Activated CD8-positive, alpha-beta T cell treated with anti-CD3 and anti-CD28 coated beads, Interleukin-2, amount 10 ng/mL, durations not matched to agents 7 days and 5 days (primary cell): ENCODE measurements at regions not wholly inside any gene's neighbourhood (a gene's known extent, or its start where the extent isn't known, plus 50 kb on each side); places are given as distances from the start of the nearest gene placed in this dataset.
A peak's percentile ranks its signal among the peaks of the same experiment; 100 is the strongest.
"Not testable (repeated sequence)": the region's sequence is repeated elsewhere in the genome, so short reads cannot be mapped to it uniquely, and the experiment has no call there.

Source experiments
- ATAC-seq: fragments of 150-1000 bp; cut with Tn5 transposase; one replicate; pipeline ENCODE4 v1.10.0; 2021; ENCODE audit warnings: moderate library complexity
- CTCF ChIA-PET: fragments of 350-600 bp; sonication (Branson Sonifier 250); formaldehyde crosslinking; loops from one replicate; lab custom pipeline; 2021; ENCODE audit warnings: antibody characterized with exemption; lab: Charles Lee
- POLR2A ChIA-PET: fragments of 350-600 bp; sonication (Branson Sonifier 250); formaldehyde crosslinking; loops from one replicate; lab custom pipeline; 2021; ENCODE audit warnings: antibody characterized with exemption; lab: Charles Lee
- DNase-seq: peaks from one replicate; pipeline ENCODE4 v3.0.0-alpha.2; 2020
- H3K27ac Mint-ChIP-seq: one replicate; pipeline ENCODE4 v1.8.0; 2021; ENCODE audit warnings: mild to moderate bottlenecking, mixed read lengths
- H3K27me3 Mint-ChIP-seq: one replicate; pipeline ENCODE4 v1.8.0; 2021; ENCODE audit warnings: low read depth, mixed read lengths
- H3K36me3 Mint-ChIP-seq: one replicate; pipeline ENCODE4 v1.8.0; 2021; ENCODE audit warnings: low read depth, mixed read lengths
- H3K4me1 Mint-ChIP-seq: one replicate; pipeline ENCODE4 v1.8.0; 2021; ENCODE audit warnings: low read depth, mixed read lengths
- H3K4me3 Mint-ChIP-seq: one replicate; pipeline ENCODE4 v1.8.0; 2021; ENCODE audit warnings: mild to moderate bottlenecking, mixed read lengths
- H3K9me3 Mint-ChIP-seq: one replicate; pipeline ENCODE4 v1.8.0; 2022; ENCODE audit warnings: mixed read lengths; ENCODE audit not compliant: insufficient read depth

DNA sequence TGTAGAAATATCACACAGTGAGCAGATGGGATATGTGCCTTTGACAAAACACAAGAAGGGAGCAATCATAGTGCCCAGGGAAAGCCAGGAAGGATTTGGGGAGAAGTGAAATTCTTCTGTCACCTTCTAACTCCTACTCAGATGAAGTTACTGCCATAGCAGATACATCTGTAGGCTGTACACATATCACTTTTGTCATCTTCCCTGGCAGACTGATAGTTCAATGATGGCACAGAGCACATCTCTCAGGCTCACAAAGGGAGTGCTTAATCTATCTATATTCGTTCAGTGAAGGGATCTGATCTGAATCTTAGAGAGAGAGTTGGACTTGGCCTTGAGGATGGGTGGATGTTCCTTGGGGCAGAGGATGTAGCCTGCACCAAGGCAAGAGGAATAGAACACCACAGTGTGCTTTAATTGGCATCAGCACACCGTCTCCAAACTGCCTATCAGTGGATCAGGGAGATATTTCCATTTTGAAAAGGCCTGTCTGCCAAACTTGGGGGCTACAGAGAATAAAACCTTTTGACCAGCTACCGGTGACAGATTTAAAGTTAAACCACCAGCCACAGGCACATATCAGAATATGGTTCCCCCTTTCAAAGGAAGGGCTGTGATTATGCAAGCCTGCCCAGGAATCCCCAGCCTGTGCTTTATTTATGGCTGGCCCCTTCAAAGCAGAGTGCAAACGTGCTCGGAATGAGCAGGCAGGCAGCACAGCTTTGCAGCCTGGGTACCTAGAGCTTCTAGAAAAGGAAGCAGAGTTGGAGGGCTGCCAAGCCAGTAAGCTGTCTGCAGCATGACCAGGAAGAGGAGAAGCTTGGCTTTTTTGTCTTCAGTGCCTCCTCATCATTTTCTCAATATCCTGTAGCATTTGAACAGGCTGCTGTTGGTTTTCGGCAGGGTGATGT lies 165.5 kb upstream of the DYRK2 start:
- Mint-ChIP-seq H3K4me3 (no peak overlapping the region), H3K4me1 (peaks cover 30% of the 10 kb centered on the region), H3K36me3 (peaks cover 8% of the 10 kb centered on the region), H3K27me3 (no peaks in the 10 kb centered on the region), H3K9me3 (peaks cover 9% of the 10 kb centered on the region), H3K27ac (peak overlapping the region; percentile 71)
- DNase-seq (peak; percentile 73), ATAC-seq (peak; percentile 70)
- ChIA-PET POLR2A (interaction anchor here (0.7 to 1.7 kb wide), 4 partner anchors 31 to 167 kb away, joined by 3 to 6 read pairs (median 6); no protein-coding TSS in a partner anchor), CTCF (interaction anchor here (0.9 to 1.7 kb wide), 4 partner anchors 12 to 460 kb away, joined by 4 to 6 read pairs (median 4); no protein-coding TSS in a partner anchor)

DNA sequence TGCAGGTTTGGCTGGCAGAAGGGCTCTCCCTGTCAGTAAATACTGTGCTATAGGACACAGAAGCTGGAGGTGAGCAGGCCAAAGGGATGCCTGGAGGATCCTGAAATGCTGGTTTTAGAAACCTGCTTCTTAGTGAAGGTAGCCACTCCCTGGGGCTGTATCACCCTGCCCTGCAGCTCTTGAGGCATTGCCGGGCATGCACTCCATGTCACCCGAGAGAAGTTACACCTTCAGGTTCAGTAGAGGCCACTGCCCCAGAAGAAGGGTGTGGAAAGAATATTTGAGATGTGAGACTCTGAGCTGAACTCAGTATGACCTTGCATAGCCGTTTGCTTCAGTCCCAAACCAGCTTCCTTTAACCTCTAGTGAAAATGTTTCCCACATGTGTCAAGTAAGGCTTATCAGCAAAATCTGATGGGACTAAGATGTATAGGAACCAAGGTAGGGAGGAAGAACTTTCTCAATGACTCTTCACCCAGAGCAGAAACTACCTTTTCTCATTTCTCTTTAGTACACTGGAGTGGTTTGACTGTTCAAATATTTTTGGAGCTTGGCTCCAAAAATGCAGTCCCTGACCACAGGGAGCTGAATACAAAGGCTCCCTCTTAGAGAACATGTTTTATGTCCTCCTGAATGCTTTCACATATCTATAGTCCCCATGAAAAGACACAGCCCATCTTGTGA lies 164.5 kb upstream of the DYRK2 start:
- CTCF ChIA-PET, result interaction anchor here (0.7 to 1.7 kb wide), 4 partner anchors 28 to 459 kb away, joined by 3 to 5 read pairs (median 4); no protein-coding TSS in a partner anchor
- H3K36me3 Mint-ChIP-seq, result peaks cover 9% of the 10 kb centered on the region
- DNase-seq, result no peak
- ATAC-seq, result peak; percentile 36
- POLR2A ChIA-PET, result interaction anchor here (1.2 to 1.7 kb wide), 3 partner anchors 95 to 166 kb away, joined by 5 to 6 read pairs (median 6); no protein-coding TSS in a partner anchor
- H3K27ac Mint-ChIP-seq, result peak overlapping the region; percentile 71
- H3K9me3 Mint-ChIP-seq, result peaks cover 11% of the 10 kb centered on the region
- no peaks in the 10 kb centered on the region for H3K27me3 Mint-ChIP-seq
- H3K4me3 Mint-ChIP-seq, result no peak overlapping the region
- H3K4me1 Mint-ChIP-seq, result peaks cover 30% of the 10 kb centered on the region

DNA sequence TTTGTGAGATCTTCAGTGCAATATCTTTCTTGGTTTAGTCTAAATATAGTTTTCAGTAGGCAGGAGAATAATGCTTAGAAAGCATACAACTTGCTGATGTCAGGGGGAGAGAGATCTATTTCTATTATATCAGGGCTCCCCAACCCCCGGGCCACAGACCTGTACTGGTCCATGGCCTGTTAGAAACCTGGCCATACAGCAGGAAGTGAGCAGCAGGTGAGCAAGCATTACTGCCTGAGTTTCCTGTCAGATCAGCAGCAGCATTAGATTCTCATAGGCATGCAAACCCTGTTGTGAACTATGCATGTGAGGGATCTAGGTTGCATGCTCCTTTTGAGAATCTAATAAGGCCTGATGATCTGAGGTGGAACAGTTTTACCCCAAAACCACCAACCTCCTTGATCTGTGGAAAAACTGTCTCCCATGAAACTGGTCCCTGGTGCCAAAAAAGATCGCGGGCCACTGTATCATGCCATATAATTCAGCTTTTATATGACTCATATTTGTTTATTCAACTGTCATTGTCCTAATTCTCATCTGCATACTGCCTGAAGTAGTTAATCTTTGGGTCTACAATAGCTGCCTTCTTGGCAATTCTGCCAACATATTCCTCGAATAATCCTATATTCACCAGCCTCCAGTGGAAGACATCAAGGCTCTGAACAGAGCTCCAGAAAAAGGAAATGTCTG lies 163.6 kb upstream of the DYRK2 start:
- H3K4me1 Mint-ChIP-seq, result peaks cover 30% of the 10 kb centered on the region
- ATAC-seq (peak; percentile 59), DNase-seq (peak; percentile 36)
- H3K36me3 Mint-ChIP-seq, result peaks cover 14% of the 10 kb centered on the region
- H3K9me3 Mint-ChIP-seq, result peaks cover 16% of the 10 kb centered on the region
- no peak overlapping the region for H3K4me3 Mint-ChIP-seq
- H3K27ac Mint-ChIP-seq, result peak overlapping the region; percentile 71
- POLR2A ChIA-PET, result no interaction called here
- H3K27me3 Mint-ChIP-seq, result no peaks in the 10 kb centered on the region
- CTCF ChIA-PET, result interaction anchor here (1.7 kb wide), 1 partner anchor 27 kb away, joined by 4 read pairs; no protein-coding TSS in a partner anchor

DNA sequence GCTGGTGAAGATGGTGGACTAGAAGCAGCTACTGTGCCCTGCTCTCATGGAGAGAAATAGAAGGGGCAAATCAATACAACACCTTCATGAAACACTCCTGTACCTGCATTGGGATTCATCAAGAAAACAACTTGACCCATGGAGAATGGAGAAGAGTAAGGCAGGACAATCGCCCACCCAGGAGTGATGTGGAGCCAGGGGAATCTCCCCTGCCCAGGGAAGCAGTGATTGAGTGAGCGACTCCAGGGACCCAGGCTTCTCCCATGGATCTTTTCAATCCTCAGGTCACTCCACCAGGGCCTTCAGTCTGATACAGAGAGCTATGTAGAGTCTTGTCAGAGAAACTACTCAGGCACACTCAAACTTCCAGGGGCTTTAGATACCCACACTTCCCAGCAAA lies 161.9 kb upstream of the DYRK2 start:
- H3K27ac Mint-ChIP-seq, result no peak overlapping the region
- ATAC-seq, result no peak
- peaks cover 25% of the 10 kb centered on the region for H3K9me3 Mint-ChIP-seq
- peaks cover 19% of the 10 kb centered on the region for H3K36me3 Mint-ChIP-seq
- POLR2A ChIA-PET, result no interaction called here
- no peaks in the 10 kb centered on the region for H3K27me3 Mint-ChIP-seq
- peaks cover 30% of the 10 kb centered on the region for H3K4me1 Mint-ChIP-seq
- CTCF ChIA-PET, result interaction anchor here (1.0 kb wide), 1 partner anchor 25 kb away, joined by 3 read pairs; no protein-coding TSS in a partner anchor
- H3K4me3 Mint-ChIP-seq, result no peak overlapping the region
- no peak for DNase-seq

DNA sequence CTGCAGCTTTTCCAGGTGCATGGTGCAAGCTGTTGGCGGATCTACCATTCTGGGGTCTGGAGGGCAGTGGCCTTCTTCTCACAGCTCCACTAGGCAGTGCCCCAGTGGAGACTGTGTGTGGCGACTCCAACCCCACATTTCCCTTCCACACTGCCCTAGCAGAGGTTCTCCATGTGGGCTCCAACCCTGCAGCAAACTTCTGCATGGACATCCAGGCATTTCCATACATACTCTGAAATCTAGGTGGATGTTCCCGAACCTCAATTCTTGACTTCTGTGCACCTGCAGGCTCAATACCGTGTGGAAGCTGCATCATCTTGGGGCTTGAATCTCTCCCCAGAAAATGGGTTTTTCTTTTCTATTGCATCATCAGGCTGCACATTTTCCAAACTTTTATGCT lies 160.2 kb upstream of the DYRK2 start:
- DNase-seq, H3K27ac Mint-ChIP-seq, CTCF ChIA-PET, ATAC-seq, H3K27me3 Mint-ChIP-seq, H3K4me3 Mint-ChIP-seq: not testable (repeated sequence)
- POLR2A ChIA-PET, result interaction anchor here (0.8 kb wide), 1 partner anchor 44 kb away, joined by 3 read pairs; no protein-coding TSS in a partner anchor
- Mint-ChIP-seq H3K9me3 (peaks cover 25% of the 10 kb centered on the region), H3K36me3 (peaks cover 19% of the 10 kb centered on the region), H3K4me1 (peaks cover 21% of the 10 kb centered on the region)

DNA sequence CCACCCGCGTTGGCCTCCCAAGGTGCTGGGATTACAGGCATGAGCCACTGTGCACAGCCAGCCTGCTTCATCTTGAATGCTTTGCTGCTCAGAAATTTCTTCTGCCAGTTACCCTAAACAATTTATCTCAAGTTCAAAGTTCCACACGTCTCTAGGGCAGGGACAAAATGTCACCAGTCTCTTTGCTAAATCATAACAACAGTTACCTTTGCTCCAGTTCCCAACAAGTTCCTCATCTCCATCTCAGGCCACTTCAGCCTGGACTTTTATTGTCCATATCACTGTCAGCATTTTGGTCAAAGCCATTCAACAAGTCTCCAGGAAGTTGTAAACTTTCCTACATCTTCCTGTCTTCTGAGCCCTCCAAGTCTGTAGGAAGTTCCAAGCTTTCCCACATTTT lies 159.5 kb upstream of the DYRK2 start:
- peaks cover 4% of the 10 kb centered on the region for H3K27me3 Mint-ChIP-seq
- DNase-seq (no peak), ATAC-seq (no peak)
- H3K4me3 Mint-ChIP-seq, result no peak overlapping the region
- POLR2A ChIA-PET, result no interaction called here
- no peak overlapping the region for H3K27ac Mint-ChIP-seq
- peaks cover 19% of the 10 kb centered on the region for H3K36me3 Mint-ChIP-seq
- CTCF ChIA-PET, result no interaction called here
- H3K4me1 Mint-ChIP-seq, result peaks cover 15% of the 10 kb centered on the region
- peaks cover 25% of the 10 kb centered on the region for H3K9me3 Mint-ChIP-seq

DNA sequence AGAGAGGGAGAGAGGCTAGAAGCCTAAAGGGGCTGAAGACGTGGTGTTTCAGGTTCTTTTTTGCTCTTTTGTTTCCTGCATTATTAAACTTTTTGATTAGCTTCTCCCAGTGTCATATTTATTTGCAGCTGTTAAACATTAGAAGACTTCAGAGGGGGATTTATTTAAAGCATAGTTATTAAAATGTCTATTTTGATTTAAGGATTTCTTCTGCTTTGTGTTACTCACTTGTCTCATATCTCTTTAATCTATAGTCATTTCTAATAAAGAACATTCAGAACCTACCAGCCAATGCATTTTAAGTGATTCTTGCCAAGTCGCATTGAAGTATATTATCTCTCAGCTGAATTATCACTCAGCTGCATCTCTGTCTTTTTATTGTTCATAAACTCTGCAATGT lies 152.0 kb upstream of the DYRK2 start:
- ChIA-PET CTCF (no interaction called here), POLR2A (no interaction called here)
- Mint-ChIP-seq H3K9me3 (no peaks in the 10 kb centered on the region), H3K27ac (no peak overlapping the region), H3K4me3 (no peak overlapping the region), H3K36me3 (no peaks in the 10 kb centered on the region), H3K4me1 (peaks cover 9% of the 10 kb centered on the region), H3K27me3 (peaks cover 4% of the 10 kb centered on the region)
- DNase-seq (no peak), ATAC-seq (no peak)

DNA sequence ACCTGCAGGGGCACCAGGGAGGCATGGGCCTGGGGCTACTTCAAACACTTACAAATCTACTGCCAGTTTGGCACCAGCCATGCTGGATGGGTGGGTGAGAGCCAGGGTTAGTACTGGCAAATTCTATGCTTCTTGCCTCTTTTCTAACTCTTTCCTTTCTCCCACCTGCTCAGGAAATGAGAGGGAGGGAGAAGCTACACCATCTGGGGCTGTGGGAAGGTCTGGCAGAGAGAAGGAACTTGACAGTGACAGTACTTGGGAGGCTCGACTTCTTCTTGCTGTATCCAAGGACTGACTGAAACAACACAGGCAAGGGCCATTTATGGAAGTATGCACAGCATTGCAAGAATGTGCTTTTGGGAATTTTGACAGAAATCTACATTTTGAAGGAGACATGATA lies 149.6 kb upstream of the DYRK2 start:
- POLR2A ChIA-PET, result no interaction called here
- ATAC-seq, result no peak
- H3K36me3 Mint-ChIP-seq, result no peaks in the 10 kb centered on the region

DNA sequence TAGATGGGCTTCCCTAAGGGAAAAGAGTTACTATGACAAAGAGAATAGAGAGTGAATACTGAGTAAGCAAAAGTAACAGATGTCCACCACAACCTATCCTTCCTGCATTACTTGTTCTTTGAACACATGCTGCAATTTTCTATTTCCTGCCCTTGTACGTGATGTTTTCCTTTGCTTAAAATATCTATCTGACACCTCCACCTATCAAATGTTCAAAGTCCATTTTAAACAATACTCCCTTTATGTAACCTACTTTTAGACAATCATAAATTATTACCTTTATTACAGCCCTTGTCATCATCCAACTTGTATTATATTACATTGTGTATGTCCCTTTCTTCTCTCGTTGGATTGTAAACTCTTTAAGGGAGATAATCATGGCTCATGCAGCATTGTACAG lies 147.2 kb upstream of the DYRK2 start:
- H3K27ac Mint-ChIP-seq, result no peak overlapping the region
- ChIA-PET CTCF (no interaction called here), POLR2A (no interaction called here)
- no peak overlapping the region for H3K4me3 Mint-ChIP-seq
- ATAC-seq (no peak), DNase-seq (no peak)
- H3K27me3 Mint-ChIP-seq, result no peaks in the 10 kb centered on the region
- peaks cover 9% of the 10 kb centered on the region for H3K4me1 Mint-ChIP-seq
- no peaks in the 10 kb centered on the region for H3K36me3 Mint-ChIP-seq
- H3K9me3 Mint-ChIP-seq, result no peaks in the 10 kb centered on the region

More for the DNA sequence above, 149.6 kb upstream of the DYRK2 start:
- Mint-ChIP-seq H3K4me3 (no peak overlapping the region), H3K9me3 (no peaks in the 10 kb centered on the region), H3K27ac (no peak overlapping the region), H3K27me3 (no peaks in the 10 kb centered on the region), H3K4me1 (peaks cover 9% of the 10 kb centered on the region)
- no peak for DNase-seq
- CTCF ChIA-PET, result no interaction called here

DNA sequence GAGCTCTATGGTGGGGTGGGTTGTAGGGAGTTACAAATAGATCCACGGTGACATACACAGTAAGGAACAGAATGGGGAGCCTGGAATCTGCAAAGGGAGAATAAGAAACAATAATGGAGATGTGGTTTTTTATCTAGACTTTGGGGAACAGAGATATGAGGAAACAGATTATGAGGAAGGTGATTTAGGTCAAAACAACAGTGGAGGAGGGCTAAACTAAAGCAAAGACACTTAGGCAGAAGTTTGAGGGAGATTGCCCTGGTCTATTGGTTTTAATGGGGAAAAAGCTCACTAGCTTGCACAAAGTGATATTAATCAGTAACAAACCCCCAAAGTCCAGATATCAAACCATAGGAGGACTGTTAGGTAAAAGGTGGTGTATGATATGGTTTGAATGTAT lies 144.5 kb upstream of the DYRK2 start:
- no peaks in the 10 kb centered on the region for H3K36me3 Mint-ChIP-seq
- H3K27ac Mint-ChIP-seq, result no peak overlapping the region
- ATAC-seq (no peak), DNase-seq (no peak)
- H3K4me1 Mint-ChIP-seq, result peaks cover 9% of the 10 kb centered on the region
- H3K4me3 Mint-ChIP-seq, result no peak overlapping the region
- ChIA-PET POLR2A (no interaction called here), CTCF (no interaction called here)
- no peaks in the 10 kb centered on the region for H3K9me3 Mint-ChIP-seq
- H3K27me3 Mint-ChIP-seq, result no peaks in the 10 kb centered on the region

DNA sequence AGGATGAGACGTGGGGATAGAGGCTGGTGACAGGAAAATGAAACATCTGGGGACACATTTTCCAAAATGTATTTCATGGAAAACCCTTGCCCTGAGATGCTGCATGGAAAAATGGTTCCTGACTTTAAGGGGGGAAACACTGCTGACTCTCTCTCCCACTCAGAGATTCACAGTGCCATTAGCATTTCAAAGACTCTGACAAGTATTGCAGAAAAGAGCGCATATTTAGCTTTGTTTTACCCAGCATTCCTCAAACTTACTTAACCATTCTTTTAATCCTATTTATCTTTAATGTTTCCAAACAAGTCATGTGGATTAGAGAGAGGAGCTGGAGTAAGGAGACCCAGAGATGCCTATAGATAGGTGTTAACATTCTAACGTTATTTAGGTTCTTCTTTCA lies 141.8 kb upstream of the DYRK2 start:
- no peak for DNase-seq
- ChIA-PET POLR2A (no interaction called here), CTCF (no interaction called here)
- Mint-ChIP-seq H3K4me3 (no peak overlapping the region), H3K4me1 (no peaks in the 10 kb centered on the region), H3K9me3 (no peaks in the 10 kb centered on the region), H3K27ac (no peak overlapping the region), H3K27me3 (no peaks in the 10 kb centered on the region), H3K36me3 (no peaks in the 10 kb centered on the region)
- no peak for ATAC-seq
